ENCODE measurements at regions not wholly inside any gene's neighbourhood (a gene's known extent, or its start where the extent isn't known, plus 50 kb on each side); places are given as distances from the start of the nearest gene placed in this dataset.

DNA sequence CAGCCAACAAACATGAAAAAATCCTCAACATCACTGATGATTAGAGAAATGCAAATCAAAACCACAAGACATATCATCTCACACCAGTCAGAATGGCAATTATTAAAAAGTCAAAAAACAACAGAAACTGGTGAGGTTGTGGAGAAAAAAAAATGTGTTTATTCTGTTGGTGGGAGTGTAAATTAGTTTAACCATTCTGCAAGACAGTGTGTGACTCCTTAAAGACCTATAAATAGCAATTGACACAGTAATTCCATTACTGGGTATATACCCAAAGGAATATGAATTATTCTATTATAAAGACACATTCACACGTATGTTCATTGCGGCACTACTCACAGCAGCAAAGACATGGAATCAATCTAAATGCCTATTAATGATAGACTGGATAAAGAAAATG, 427.3 kb upstream of the CHORDC1 start:
- H3K9me3 Mint-ChIP-seq: peaks cover 0 to 3% (median 2%) of the 10 kb centered on the region in 7 donors
- H3K9me3 ChIP-seq (replicated peaks in 1 of 2; ENCODE audit: control insufficient read depth in 1 of 2, insufficient read depth in 1 of 2, low read length in 2 of 2): no peaks in the 10 kb centered on the region
- no peak overlapping the region for H3K27ac ChIP-seq (ENCODE audit: low read depth in 1 of 2, low read length in 2 of 2)
- H3K36me3 Mint-ChIP-seq: no peaks in the 10 kb centered on the region
- no peaks in the 10 kb centered on the region for H4K20me1 ChIP-seq (ENCODE audit: insufficient read depth, low read length)
- H3K27me3 ChIP-seq (ENCODE audit: control insufficient read depth in 2 of 2, insufficient read depth in 2 of 2, low read length in 2 of 2): no peaks in the 10 kb centered on the region
- intact Hi-C loops (cut with micrococcal nuclease): no loop called here
- H3K4me2 ChIP-seq (replicated peaks; ENCODE audit: extremely low read depth, low read length, poor library complexity, severe bottlenecking): no peak overlapping the region
- H3K36me3 ChIP-seq (replicated peaks in 1 of 2; ENCODE audit: control insufficient read depth in 1 of 2, insufficient read depth in 2 of 2, low read length in 2 of 2): no peaks in the 10 kb centered on the region
- no peaks in the 10 kb centered on the region for H3K79me2 ChIP-seq (ENCODE audit: insufficient read depth, low read length)
- no CpG with 5 or more reads among the region's 2 CpGs for WGBS (ENCODE audit: insufficient coverage)
- TF ChIP-seq, protein P1, sequence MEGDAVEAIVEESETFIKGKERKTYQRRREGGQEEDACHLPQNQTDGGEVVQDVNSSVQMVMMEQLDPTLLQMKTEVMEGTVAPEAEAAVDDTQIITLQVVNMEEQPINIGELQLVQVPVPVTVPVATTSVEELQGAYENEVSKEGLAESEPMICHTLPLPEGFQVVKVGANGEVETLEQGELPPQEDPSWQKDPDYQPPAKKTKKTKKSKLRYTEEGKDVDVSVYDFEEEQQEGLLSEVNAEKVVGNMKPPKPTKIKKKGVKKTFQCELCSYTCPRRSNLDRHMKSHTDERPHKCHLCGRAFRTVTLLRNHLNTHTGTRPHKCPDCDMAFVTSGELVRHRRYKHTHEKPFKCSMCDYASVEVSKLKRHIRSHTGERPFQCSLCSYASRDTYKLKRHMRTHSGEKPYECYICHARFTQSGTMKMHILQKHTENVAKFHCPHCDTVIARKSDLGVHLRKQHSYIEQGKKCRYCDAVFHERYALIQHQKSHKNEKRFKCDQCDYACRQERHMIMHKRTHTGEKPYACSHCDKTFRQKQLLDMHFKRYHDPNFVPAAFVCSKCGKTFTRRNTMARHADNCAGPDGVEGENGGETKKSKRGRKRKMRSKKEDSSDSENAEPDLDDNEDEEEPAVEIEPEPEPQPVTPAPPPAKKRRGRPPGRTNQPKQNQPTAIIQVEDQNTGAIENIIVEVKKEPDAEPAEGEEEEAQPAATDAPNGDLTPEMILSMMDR (IDR thresholded peaks at IDR 0.05): no peak
- H3K4me1 ChIP-seq (ENCODE audit: control insufficient read depth in 1 of 2, insufficient read depth in 2 of 2, low read length in 2 of 2): no peaks in the 10 kb centered on the region
- no peak overlapping the region for H2AFZ ChIP-seq (ENCODE audit: insufficient read depth, low read depth, low read length, poor library complexity, severe bottlenecking)
- H3K4me1 Mint-ChIP-seq: no peaks in the 10 kb centered on the region
- H3K4me3 Mint-ChIP-seq: no peak overlapping the region
- H3K27me3 Mint-ChIP-seq (ENCODE audit: low read depth in 3 of 3): no peaks in the 10 kb centered on the region
- H3K9ac ChIP-seq (ENCODE audit: insufficient read depth, low read length, poor library complexity, severe bottlenecking): no peak overlapping the region
- no peak overlapping the region for H3K27ac Mint-ChIP-seq
- no peak for DNase-seq
- no peak overlapping the region for H3K4me3 ChIP-seq (replicated peaks in 1 of 3; ENCODE audit: low read depth in 2 of 3, low read length in 3 of 3)

DNA sequence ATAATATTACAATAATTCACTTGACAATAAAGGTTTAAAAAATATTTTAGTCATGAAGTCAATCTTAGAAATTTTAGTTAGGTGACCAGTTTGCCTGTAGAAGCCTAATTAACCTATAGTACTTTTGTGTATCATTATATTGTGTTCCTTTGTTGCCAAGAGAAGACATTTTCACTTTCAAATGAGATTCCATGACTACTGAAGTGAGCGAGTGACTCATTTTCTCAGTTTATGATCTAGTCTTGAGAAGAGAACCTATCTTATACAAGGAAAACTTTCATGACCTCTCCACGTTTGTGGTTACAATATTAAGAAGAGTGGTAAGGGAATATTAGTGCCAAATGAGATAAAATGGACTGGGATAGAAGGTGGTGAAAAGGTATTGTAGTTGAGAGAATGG, 423.9 kb upstream of the CHORDC1 start:
- no peaks in the 10 kb centered on the region for H3K9me3 ChIP-seq (replicated peaks in 1 of 2; ENCODE audit: control insufficient read depth in 1 of 2, insufficient read depth in 1 of 2, low read length in 2 of 2)
- Mint-ChIP-seq H3K27me3 (ENCODE audit: low read depth in 3 of 3) (no peaks in the 10 kb centered on the region), H3K9me3 (peaks cover 0 to 5% (median 0%) of the 10 kb centered on the region in 7 donors), H3K4me3 (no peak overlapping the region), H3K36me3 (no peaks in the 10 kb centered on the region), H3K4me1 (no peaks in the 10 kb centered on the region), H3K27ac (no peak overlapping the region)
- H3K4me2 ChIP-seq (replicated peaks; ENCODE audit: extremely low read depth, low read length, poor library complexity, severe bottlenecking): no peak overlapping the region
- no peak overlapping the region for H3K27ac ChIP-seq (ENCODE audit: low read depth in 1 of 2, low read length in 2 of 2)
- no peaks in the 10 kb centered on the region for H3K79me2 ChIP-seq (ENCODE audit: insufficient read depth, low read length)
- intact Hi-C loops (cut with micrococcal nuclease): no loop called here
- H3K9ac ChIP-seq (ENCODE audit: insufficient read depth, low read length, poor library complexity, severe bottlenecking): no peak overlapping the region
- no peak overlapping the region for H3K4me3 ChIP-seq (replicated peaks in 1 of 3; ENCODE audit: low read depth in 2 of 3, low read length in 3 of 3)
- no peaks in the 10 kb centered on the region for H3K27me3 ChIP-seq (ENCODE audit: control insufficient read depth in 2 of 2, insufficient read depth in 2 of 2, low read length in 2 of 2)
- WGBS (ENCODE audit: insufficient coverage): no CpG with 5 or more reads among the region's 2 CpGs
- H4K20me1 ChIP-seq (ENCODE audit: insufficient read depth, low read length): no peaks in the 10 kb centered on the region
- TF ChIP-seq, protein P1 (IDR thresholded peaks at IDR 0.05): no peak
- no peak for DNase-seq
- no peak overlapping the region for H2AFZ ChIP-seq (ENCODE audit: insufficient read depth, low read depth, low read length, poor library complexity, severe bottlenecking)
- no peaks in the 10 kb centered on the region for H3K4me1 ChIP-seq (ENCODE audit: control insufficient read depth in 1 of 2, insufficient read depth in 2 of 2, low read length in 2 of 2)
- no peaks in the 10 kb centered on the region for H3K36me3 ChIP-seq (replicated peaks in 1 of 2; ENCODE audit: control insufficient read depth in 1 of 2, insufficient read depth in 2 of 2, low read length in 2 of 2)

Measured in CD14-positive monocyte (primary cell).